ENCODE measurements at regions not wholly inside any gene's neighbourhood (a gene's known extent, or its start where the extent isn't known, plus 50 kb on each side); places are given as distances from the start of the nearest gene placed in this dataset.

GRCh38 chr5:98483301-98483685, 290.2 kb upstream of the RGMB start:
- TF ChIP-seq ELF4 (IDR thresholded peaks at IDR 0.05) = no peak
- TF ChIP-seq PKNOX1 (IDR thresholded peaks at IDR 0.05) = no peak
